Activated naive CD4-positive, alpha-beta T cell treated with Interleukin-2 at 50 U/mL for 16 hours (primary cell): ENCODE measurements at regions not wholly inside any gene's neighbourhood (a gene's known extent, or its start where the extent isn't known, plus 50 kb on each side); places are given as distances from the start of the nearest gene placed in this dataset.

Experiments
- DNase-seq: peaks from one replicate; pipeline ENCODE4 v3.0.0-alpha.2; 2020

DNA sequence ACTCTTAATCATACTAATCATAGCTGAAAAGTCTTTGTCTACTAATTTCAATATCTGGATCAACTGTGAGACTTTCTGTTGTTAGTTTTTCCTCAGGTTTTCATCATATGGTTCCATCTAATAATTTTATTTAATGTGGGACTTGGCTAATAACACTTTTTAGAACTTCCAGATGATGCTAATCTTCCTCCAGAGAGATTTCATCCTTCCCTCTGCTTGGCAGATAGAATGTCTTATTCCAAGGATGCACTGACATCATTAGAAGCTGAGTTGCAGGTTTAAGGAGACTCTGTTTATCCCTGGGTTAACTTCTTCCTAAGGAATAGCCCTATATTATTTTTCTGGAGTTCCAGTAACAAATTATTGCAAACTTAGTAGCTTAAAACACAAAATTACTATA, 325.6 kb downstream of the COG6 start:
- no peak for DNase-seq

DNA sequence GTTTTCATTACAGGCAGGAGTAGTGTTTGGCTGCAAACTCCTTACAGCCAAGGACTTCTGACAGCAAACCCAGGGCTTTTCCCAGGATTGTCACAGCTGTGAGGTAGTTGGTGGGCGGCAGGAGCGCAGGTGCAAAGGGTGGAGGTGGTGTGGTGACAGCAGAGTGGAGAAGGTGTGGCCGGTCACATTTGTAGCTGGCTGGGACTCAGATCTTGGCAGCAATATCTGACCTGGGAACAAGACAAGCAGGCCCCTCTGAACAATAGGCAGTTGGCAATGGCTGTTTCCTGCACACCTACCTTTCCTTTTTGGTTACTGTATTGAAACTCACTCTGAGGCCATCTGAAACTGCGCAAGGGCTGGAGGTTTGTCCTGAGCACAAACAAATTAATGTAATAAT, 327.3 kb downstream of the COG6 start:
- no peak for DNase-seq

DNA sequence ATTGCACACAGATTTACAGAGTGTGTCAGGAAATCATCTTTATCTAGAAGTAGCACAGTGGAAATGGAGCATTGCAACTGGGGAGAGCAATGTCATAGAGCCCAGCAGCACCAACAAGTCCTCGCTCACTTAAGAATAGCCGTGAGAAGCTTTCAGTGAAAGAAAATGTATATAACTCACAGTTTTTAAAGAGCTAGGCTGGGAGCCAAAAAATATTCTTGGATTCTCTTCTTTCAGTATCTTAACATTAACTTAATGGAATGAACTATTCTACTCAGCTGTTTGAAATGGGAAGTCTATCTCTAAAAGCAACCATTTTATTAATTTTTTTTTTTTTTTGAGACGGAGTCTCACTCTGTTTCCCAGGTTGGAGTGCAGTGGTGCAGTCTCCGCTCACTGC, 329.6 kb downstream of the COG6 start:
- DNase-seq, result no peak

DNA sequence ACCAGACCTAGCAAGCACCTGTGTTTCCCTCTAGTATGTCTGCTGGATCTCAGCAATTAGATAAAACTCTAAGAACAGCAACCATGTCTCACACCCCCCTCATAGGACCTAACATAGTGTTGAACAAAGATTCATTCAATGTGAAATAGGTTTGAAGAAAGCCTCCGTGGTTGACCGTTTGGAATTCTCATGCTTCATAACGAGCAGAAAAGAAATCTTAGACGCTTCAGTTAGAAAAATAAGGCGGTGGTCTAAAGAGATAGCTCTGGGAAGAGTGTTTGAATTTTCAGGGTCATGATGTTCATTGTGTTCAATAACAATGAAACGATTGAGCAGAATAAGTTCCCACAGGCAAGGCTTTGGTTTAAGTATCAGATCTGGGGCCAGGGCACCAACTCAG, 332.9 kb downstream of the COG6 start:
- DNase-seq, result no peak

DNA sequence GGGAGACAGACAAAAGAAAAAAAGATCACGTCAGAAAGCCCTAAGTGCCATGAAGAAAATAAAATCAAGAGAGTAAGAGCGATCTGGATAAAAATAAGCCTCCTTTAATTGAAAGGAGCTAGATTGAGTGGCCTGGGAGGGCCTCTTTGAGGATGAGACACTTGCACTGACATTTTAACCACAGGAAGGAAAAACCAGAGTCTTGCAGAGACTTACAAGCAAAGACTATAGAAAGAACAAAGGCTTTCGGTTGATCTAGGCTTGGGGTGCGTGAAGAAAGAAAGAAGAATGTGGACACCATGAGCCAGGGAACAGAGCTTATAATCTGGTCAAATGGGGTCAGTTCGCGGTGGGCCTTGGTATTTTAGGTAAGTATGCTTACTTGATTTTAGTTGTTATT, 342.7 kb downstream of the COG6 start:
- DNase-seq, result no peak

DNA sequence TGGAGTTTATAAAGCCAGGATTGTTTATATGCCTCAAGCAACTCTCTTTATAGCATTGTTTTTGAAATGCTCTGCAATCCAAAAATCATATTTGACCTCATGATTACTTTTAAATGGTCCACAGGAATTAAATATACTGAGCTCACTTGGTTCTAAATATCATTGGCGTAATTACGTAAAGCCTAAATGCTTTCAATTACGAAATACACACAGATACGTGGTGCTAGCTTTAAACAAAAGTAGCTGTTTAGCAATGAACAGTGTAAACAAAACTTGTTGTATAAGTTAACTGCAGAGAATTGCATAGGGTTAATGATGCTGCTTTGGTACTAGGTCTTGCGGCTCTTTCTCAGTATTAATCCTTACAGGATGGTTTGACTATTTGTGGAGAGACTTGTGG, 346.6 kb downstream of the COG6 start:
- DNase-seq, result no peak

DNA sequence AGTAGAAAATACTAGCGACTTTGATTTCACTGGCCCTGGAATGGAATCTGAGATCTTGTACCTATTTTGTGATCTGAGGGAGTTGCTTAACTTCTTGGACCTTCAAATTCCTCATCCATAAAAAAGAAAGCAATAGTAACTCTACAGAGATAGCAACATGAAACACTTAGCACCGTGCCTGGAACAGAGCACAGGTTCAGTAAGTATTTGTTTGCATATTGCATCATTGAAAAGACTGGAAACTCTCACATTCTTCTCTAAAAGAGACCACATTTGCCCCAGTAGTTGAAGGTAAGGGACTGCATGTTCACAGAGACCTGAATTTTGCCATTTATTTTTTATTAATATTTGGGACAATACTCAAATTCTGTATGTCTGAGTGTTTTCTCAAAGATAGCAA, 358.1 kb downstream of the COG6 start:
- DNase-seq, result no peak

DNA sequence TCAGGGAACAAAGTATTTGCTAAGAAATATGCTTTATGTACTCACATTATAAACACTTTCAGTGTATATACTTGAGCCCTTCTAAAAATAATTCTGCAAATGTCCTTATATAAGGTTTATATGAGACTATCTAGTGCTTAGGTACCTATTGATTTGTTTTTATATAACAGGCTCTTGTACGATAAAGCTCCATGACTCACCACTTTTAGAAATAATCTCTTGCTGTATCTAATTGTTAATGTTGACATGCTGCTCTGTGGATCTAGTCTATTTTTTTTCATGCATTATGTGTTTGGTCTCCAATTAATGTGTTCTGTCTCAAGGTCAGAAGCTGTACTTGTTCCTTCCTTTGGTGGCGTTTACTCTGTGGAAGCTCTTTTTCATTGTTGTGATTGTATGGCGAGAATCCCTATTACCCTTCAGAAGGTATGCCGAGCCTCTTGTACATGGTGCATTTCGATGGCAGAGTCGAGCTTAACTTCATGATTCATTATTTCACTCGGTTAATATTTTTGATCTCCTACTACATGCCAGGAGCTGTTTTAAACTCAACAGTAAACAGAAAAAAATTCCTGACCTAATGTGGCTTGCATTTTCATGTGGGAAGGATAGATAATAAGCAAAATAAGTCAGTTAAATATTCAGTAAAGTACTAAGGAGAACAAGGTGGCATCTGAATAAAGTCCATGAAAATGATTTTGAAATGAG, 361.6 kb downstream of the COG6 start:
- DNase-seq, result no peak

DNA sequence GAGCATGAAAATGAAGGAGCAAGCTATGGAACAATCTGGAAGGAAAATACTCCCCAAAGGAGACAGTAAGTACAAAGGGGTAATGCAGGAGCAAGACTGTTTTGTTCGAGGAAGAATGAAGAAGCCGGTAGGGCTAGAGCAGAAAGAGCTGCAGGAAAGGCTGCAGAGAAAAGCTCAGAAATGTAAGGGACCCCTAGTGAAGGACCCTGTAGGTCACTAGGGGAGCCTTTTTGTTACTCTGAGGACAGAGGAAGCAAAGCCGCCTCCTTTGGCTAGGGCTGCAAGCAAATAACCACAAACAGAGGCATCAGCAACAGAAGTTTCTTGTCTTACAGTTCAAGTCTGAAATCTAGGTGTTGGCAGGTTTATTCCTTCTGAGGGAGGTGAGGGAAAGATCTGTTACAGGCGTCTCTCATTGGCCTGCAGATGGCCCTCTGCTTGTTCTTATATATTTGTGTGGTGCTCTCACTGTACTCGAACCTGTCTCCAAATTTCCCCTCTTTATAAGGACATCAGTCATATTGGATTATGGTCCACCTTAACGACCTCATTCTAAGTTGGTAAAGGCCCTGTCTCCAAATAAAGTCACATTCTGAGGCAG, 362.3 kb downstream of the COG6 start:
- no peak for DNase-seq

DNA sequence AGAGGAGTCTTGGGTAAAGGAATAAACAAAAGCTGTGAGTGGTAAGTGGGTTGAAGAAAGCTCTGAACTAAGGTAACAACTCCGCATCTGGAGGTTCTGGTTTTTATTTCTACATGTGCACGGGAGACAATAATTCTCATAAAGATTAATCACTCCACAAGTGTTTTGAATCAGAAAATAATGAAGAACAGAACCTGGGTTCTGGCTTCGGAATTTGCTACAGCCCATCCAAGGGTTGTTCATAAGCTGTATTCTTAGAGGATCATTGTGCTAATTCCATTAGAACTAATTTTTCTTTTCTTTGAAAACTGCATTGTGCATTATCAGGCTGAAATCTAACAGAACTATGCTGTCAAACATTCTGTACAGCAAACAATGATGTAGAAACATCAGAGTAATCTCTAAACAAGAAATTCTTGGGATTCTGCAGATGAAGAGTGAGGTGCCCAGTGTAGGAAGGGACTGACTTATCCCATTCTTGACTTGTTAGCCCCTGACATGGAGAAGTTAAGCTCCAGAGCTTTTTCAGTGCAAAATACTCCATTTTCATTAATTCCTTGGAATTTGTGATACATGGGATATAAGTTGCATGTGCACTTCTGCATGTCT, 368.2 kb downstream of the COG6 start:
- DNase-seq, result no peak

DNA sequence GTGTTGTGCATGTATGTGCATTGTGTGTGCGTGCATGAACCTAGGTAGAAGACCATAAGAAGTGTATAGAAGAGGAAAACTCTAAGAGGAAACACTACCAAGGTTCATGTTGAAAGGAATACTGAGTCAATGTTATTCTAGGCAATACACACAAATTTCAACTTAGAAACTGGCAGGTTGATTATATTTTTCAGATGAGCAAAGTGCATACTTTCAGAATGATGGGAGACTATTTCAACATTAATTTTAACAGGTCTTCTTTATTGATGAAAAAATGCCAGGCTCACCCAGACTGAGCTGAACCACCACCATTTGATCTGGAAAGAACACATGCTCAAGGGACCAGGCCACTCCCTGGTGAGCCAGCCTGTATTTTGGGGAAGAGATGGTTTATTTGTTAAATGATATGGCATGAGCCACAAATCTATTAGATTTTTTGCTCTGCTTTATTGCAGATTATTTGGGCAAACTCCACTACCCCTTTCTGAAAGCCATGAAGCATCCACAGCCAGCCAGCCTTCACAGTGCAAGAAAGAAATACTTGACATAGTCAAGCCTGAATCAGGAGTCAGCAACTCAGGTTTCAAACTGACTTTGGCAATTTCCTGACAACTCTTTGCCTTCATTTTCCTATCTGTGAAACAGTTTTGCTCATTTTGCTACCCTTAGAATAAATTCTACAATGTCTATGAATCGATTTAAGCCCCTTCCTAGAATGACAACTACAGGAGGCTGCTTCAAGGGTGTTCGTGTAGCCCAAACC, 368.9 kb downstream of the COG6 start:
- no peak for DNase-seq

DNA sequence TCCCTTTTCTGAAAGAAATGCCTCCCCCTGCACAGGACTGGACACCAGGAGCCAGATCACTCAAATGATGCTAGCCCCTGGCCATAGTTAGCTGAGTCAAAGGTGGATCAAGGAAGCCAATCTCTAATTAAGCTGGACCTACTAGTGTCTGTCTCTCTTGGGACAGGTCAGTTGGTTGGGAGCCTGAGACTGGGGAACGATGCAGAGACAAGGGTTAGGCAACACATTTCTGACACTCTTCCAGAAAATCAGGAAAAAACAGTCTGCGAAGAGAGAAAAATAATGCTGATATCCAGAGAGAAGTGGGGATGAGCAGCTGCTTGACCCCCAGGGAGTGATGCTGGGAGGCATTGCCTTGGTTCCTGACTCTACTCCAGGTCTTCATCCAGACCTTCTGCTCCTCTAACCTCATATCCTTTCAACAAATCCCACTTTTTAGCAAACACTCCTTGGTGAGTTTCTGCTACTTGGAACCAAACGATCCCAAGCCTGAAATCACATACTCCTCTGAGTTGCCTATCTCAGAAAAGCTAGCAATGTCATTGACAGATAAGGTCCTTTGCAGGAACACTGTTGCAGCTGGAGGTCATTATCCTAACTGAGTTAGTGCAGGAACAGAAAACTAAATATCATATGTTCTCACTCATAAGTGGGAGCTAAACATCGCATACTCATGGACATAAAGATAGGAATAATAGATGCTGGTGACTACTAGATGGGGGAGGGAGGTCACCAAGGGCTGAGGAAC, 369.7 kb downstream of the COG6 start:
- no peak for DNase-seq

DNA sequence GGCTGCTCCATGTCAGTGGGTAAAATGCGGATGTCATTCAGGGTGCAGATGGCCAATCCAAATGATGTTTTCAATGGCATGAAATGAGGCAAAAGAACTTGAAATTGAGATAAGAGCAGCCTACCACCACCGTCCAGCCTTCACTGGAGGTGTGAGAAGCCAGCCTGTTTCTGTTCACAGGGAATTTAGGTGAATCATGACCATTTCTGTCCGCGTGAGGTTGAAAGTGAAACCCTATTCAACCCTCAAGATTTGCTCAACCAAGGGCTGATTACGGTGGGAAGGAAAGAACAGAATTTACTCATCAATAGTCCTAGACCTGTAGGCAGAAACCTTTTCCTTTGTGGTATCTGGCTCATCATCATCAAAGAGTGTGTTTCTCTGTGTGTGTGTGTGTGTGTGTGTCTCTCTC, 370.7 kb downstream of the COG6 start:
- DNase-seq, result peak; percentile 67

DNA sequence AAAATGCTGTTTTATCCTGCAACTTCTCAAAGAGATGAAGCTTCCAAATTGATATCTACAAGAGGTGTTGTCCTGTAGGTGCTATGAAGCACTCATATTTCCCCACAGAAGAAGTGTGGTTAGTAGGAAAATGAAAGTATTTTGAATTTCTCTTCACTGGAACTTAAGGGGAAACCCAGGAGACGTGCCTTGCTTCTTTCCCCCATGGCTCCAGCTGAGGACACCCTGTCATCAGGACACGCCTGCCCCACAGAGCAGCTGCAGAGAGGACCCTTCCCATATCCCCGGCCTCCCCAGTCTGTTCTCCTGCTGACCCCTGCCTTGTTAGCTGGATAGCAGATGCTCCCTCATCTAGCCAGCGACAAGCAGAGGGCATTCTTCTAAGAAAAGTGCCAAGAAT, 371.3 kb downstream of the COG6 start:
- DNase-seq, result peak; percentile 56

DNA sequence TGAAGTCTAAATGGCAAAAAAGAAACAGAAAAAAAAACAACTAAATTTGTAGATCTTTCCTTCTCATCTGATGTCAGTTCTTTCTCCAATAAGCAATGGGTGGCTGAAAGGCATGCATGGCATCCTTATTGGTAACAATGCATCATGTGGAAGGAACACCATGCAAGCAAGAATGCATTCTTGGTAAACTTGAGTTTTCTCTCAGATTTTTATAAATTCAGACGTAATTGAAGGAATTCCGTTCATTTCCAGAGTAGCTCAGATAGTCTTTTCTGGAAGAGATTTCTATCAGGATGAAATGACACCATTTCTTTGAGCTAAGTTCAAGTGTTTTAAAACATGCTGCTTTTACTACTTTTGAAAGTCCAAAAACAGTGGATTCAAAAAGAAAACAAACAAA, 373.0 kb downstream of the COG6 start:
- DNase-seq, result no peak

DNA sequence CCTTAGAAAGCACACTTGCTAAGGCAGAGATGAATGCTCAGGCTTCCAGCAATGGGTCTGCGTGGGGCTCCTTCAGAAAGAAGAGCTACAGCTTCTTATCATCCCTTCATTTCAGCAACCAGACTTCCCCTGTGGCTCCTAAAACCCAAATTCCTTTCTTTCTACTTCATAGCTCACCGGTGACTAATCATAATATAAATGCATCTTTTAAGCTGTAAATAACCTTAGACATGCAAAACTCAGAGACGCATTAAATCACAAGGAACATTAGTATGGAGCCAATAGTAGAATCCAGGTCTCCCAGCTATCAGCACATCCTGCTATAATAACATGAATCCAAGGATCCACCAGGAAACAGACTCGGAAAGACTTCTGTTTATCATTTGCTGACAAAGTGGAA, 375.6 kb downstream of the COG6 start:
- no peak for DNase-seq

DNA sequence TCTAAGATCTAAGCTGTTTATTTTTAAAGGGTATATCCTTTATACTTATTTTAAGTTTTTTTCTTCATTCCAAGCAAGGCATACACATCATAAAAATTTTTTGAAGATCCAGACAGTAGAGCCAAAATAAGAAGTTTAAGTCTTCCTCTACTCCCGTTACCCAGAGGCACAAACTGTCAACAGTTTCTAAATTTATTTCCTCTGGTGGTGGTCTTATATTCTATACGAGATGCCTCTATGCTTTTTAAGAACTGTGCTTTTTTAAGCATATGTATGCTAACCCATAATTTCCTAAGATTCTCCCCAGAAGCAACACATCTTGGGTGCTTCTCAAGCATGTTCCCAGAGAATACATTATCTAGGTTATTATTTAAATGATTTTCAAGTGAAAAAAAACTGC, 383.6 kb downstream of the COG6 start:
- no peak for DNase-seq

DNA sequence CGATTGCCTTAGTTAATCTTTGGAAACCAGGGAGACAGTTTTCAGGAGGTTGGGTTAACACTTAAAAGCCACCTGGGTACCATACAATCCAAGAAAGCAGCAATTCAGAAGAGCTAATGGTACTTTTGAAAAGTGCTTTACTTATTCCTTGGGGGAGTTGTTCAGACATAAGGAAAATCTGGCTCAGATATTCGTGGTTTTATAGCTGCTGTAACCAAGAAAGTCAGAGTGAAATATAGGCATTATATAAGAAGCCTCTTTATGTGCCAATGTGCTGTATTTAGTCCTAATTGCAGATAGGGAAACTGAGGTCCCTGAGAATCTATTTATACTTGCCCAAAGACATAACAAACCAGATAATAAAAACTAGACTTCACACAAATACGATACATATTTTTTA, 387.5 kb downstream of the COG6 start:
- no peak for DNase-seq

DNA sequence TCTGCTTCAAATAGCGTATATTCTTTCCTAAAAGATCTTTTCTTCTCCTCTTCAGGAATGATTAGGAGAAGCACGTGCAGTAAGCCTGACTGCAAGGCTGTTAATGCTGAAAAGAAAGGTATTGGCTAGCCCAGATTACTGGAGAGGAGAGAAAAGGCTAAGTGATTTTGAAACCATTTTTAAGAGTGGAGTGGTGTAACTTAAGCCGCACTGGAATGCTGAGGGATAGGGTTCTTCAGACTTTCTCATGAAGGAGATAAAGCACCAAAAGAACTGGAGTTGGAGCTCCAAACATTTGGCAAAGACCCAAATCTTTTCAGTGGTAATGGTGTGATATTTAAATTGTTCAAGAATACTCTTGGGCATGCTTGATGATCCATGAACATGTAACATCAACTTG, 388.3 kb downstream of the COG6 start:
- DNase-seq, result no peak

DNA sequence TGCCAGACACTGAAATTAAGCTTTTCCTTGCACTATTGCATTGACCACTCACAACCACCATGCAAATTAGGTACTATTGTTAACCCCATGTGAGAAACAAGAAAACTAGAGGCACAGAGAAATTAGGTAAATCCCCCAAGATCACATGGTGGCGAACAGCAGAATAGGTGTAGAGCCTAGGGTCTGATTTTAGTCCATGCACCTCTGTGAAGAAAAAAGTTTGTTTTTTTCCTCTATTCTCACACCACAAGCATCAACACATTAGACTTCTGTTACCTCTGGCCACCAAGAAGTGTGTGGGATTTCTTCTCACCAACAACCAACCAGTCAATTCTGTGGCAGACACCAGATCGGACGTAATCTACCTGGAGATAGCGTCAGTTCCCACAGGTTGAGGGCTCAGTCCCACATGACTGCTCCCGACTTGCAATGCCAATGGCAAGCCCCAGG, 391.9 kb downstream of the COG6 start:
- DNase-seq, result no peak

DNA sequence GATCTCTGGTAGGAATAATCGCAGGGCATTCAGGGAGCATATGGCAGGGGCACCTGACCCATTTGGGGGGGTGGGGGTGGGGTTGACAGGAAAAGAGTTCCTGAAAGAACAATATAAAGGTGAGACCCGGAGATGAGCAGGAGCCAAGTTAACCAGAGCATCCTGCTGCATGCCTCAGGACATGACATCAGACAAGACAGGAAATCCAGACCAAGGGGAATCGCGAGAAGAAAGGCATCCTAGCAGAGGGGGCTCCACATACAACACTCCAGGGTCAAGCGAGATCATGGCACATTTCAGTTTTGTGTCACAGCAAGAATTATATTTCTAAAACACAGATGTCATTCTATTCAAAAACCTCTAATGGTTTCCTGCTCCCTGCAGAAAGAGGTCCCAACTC, 393.1 kb downstream of the COG6 start:
- no peak for DNase-seq

DNA sequence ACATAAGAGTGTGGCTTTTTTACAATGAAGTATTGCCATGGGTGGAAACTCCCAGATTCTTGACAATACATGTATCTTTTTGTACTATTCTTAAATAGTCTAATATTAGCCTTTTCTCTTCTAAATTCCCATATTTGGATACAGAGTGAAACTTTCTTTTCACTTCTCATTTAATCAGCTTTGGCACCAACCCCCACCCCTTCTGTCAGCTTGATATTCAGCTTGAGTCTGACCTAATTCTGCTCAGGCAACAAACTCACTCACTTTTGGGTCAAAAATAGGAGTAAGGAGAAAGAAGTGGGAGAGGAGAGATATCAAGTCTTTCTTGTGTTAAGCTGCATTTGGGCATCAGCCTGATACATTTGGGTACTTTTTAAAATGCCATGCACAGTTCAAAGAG, 397.5 kb downstream of the COG6 start:
- DNase-seq, result no peak

DNA sequence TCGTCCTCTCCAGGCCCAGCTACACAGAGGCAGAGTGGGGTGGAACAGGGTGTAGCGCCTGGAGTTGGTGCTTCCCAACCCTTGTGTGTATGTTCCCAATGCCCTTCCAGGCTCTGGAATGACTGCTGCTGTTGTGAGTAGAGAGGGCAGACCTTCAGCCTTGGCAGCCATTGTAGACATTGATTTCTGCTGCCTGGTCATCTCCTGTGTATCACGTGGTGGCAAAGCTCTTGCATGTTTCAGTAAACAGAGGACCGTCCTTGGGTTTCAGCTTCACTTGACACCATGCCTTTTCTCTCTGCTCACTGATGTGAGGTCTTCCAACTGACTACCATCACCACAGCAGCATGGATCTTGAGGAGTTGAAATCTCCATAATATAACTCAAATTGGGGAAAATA, 397.9 kb downstream of the COG6 start:
- no peak for DNase-seq
